CD4-positive, alpha-beta T cell treated with Interleukin-17A for 4 hours (primary cell): ENCODE measurements at regions not wholly inside any gene's neighbourhood (a gene's known extent, or its start where the extent isn't known, plus 50 kb on each side); places are given as distances from the start of the nearest gene placed in this dataset.

Experiments
- DNase-seq: peaks from one replicate; pipeline ENCODE4 v3.0.0-alpha.2; 2020; ENCODE audit warnings: mixed read lengths

GRCh38 chr3:102238362-102238761 is 196.5 kb upstream of the ZPLD1 start:
- DNase-seq, result no peak

DNA sequence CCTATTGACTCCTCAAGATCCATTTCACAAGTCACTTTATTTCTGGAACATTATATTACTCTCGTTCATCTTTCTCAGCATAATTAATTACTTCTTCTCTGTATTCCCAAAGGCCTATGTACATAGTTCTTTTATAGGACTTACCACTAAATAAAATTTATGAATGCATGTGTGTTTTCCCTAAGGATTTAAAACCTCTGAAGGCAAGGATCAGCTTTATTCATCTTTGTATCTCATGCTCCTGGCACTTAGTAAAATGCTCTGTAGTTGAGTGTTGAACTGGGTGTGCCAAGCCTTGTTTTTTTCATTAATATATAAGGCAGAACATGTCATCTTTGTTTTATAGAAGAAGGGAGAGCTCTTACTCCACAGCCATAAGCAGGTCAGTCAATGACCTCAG is 194.1 kb upstream of the ZPLD1 start:
- no peak for DNase-seq

DNA sequence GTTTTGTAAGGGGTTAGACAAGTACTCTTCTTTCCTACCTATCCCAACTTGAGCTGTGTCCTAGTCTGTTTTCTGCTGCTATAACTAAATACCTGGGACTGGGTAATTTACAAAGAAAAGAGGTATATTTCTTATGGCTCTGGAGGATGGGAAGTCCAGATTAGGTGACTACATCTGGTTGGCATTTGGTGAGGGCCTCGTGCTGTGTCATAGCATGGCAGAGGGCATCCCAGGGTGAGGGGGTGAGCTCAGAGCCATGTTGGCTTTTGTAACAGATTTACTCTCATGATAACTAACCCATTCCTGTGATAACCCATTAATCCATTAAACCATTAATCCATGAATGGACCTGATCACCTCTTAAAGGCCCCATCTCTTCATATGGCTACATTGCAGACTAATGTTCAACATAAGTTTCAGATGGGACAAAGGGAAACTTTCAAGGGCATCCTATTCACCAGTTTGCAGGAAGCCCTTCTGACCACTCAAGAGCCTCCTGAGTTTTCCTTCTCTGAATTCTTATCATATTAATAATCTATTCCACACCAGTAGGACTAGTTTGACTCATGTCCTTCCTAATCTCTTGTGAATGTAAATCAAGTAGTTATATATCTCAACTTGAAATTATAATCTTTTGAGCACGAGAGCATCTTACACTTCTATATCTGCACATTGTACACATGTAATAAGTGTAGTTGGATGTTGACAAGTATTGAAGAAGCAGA is 185.7 kb upstream of the ZPLD1 start:
- no peak for DNase-seq

DNA sequence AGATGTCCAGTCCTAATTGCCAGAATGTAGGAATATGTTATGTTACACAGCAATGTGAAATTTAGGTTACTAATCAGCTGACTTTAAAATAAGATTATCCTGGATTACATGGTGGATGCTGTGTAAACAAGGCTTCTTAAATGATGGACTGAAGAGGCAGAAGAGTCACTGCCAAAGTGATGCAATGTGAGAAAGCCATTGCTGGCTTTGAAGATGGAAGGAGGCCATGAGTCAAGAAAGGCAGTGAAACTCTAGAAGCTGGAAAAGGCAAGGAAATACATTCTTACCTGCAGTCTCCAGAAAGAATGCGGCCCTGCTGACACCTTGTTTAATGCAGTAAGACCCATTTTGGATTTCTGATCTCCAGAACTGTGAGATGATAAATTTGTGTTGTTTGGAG is 179.1 kb upstream of the ZPLD1 start:
- DNase-seq, result no peak

DNA sequence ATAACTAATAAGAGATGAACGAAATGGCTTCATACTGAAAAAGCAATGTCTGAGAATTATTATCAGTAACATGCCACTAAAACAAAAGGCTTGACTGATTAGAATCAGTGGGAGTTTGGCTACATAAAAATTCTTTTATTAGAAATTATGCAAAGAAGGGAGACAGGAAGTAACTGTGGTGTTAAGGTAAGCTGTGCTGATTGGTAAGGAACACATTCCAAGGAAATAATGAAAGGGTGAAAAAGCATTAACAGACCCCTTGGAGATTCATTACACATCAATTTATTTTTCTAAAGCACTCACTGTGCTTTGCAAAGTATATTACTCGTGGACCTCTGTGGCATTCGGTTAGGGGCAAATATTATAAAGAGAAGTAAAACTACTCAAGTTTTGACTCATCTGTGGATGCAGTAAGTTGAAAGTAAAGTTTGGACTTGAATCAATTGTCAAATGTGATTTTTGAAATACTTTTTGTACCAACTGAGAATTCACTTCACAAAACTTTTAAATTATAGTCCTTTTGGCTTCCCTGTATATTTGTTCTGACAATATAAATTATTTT is 176.1 kb upstream of the ZPLD1 start:
- no peak for DNase-seq

- no peak for DNase-seq
Measured at GRCh38 chr3:102259663-102260062, 175.2 kb upstream of the ZPLD1 start.

DNA sequence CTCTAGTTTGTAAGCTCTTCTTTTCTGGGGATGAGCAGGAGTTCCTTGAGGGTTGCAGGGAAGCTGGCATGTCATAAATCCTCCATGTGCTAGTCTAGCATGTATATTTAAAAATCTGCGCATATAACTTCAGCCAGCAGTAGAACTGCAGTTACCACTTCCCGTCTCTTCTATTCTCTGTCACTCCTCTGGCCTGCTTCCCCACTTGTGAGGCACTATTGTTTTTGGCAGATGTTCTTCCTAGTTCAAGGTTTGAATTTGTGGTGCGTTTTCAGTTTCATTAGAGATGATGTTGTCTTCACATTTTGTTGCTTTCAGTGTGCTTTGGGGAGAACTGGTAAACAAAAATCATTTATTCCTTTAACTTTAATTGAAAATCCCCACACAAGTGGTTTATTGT is 169.1 kb upstream of the ZPLD1 start:
- DNase-seq, result no peak

DNA sequence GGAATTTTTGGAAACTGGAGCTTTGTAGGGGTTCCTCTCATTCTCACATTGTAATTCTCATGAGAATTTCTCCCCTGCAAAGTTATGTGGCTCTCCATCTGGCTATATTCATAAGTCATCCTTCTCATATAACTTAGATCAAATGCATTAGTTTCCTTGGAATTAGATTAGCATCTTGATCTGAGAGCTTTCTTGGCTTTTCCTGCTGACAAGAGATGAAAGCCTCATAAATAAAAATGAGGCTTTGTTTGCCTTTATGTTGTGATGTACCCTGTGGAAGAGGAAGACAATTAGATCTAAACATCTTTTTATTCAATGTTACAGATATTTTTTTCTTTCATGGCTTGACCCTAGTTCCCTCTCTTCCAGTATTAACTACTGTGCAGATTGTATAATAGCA is 165.4 kb upstream of the ZPLD1 start:
- no peak for DNase-seq

- DNase-seq, result no peak
Measured at GRCh38 chr3:102290241-102290640, 144.6 kb upstream of the ZPLD1 start.

- no peak for DNase-seq
Measured at GRCh38 chr3:102295756-102296155, 139.1 kb upstream of the ZPLD1 start.

- DNase-seq, result no peak
Measured at GRCh38 chr3:102297072-102297658, 137.7 kb upstream of the ZPLD1 start.

- DNase-seq, result no peak
Measured at GRCh38 chr3:102299125-102299877, 135.5 kb upstream of the ZPLD1 start.

GRCh38 chr3:102301155-102301880 is 133.5 kb upstream of the ZPLD1 start:
- DNase-seq, result no peak

DNA sequence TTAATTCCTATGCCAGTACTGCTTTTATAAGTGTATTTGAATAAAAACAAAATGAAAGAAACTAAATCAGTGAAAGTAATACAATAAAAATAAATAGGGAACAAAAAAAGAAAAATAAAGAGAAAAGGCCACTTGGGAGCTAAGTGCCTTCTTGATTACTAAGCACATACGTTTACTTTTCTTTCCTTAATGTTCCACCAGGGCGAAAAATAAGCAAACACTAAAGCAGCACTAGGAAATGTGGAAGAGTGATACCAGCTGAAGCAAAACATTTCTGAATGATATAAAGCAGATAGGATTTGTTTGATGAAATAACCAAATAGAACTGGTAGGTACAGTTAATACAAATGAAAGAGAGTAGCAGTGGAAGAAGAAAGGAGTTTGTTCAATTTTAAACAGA is 132.8 kb upstream of the ZPLD1 start:
- DNase-seq, result no peak

GRCh38 chr3:102304550-102304949 is 130.3 kb upstream of the ZPLD1 start:
- no peak for DNase-seq

DNA sequence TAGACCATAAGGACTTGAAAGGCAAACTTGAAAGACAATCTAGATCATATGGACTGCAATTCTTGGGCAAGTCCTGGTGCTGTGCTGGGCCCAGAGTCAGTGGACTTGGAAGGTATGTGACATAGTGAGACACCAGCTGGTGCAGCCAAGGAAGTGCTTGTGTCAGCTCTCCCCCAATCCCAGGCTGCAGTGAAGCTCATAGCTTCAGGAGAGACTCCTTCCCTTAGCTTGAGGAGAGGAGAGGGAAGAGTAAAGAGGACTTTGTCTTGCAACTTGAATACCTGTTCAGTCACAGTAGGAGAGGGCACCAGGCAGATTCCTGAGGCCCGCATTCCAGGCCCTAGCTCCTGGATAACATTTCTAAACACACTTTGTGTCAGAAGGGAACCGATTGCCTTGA is 127.4 kb upstream of the ZPLD1 start:
- no peak for DNase-seq

DNA sequence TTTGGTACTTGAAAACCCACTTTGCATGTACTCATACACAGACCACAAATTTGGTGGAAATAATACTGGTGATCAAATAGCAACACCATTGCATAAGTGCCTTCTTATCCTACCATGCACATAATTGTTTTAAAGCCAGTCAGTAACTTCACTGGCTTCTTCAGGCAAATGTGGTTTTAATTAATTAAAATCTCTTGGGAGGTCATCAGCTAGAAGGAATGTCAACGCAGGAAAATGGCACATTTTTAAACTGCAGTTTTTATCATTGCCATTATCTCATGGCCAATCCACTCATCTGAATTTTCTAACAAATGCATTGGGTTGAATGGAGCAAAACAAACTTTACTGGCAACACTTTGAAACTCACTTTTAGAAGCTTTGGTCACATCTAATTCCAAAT is 105.7 kb upstream of the ZPLD1 start:
- DNase-seq, result no peak

GRCh38 chr3:102329561-102329960 is 105.3 kb upstream of the ZPLD1 start:
- no peak for DNase-seq

DNA sequence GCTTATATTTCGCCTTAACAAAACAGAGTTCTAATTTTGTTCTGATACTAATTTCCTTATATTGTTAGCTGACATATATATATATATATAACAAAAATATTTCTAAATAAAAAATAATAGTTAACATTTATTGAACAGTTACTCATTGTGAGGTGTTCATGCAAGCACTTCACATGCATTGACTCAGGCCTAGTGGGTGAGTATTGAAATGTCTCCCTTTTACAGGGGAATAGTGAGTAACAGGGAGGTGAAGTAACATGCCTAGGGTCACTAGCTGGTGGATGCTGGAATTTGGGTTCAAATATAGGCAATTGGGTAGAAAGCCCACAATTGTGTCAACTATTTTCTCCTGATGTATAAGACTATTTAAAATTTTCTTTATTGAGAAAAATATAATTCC is 102.6 kb upstream of the ZPLD1 start:
- no peak for DNase-seq

GRCh38 chr3:102332934-102333333 is 101.9 kb upstream of the ZPLD1 start:
- DNase-seq, result no peak

GRCh38 chr3:102336130-102336529 is 98.7 kb upstream of the ZPLD1 start:
- no peak for DNase-seq

DNA sequence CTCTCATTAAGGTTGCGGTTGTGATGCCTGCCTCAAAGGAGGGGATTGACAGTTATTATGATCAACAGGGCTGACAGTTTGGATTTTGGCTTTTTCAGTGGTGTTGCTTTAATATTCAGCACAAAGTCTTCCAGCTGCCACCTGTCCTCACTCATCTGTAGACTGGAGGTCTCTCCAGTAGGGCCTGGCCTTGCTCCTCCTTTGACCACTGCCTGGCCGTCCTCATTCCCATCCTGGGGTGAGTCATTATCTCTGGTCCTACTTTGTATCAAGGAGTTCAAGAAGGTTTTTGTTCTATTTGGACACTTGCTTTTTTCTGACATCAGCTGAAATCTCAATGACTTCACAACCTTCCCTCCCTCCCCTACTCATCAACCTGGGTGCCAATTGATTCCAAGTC is 95.1 kb upstream of the ZPLD1 start:
- DNase-seq, result no peak

GRCh38 chr3:102346897-102347296 is 87.9 kb upstream of the ZPLD1 start:
- DNase-seq, result no peak
